K562 (cell line): ENCODE measurements at regions not wholly inside any gene's neighbourhood (a gene's known extent, or its start where the extent isn't known, plus 50 kb on each side); places are given as distances from the start of the nearest gene placed in this dataset.
A peak's percentile ranks its signal among the peaks of the same experiment; 100 is the strongest.

Experiments
- ATAC-seq: fragments of 200-7000 bp; cut with Tn5 transposase; 3 replicates; pipeline ENCODE4 v1.9.1; 2020; ENCODE audit warnings: moderate library complexity
- BruUV-seq: library from RNA; stranded (reverse); fragments of 400-500 nt; replicated peaks from 2 replicates; lab custom pipeline; 2021; lab: Mats Ljungman, UMichigan
- CTCF ChIA-PET: fragments of 300-600 bp; formaldehyde crosslinking; extraction: SDS; loops from one replicate; lab custom pipeline; 2021; ENCODE audit warnings: low intra/inter-chr PET ratio; lab: Yijun Ruan, JAX
- POLR2A ChIA-PET: fragments of 300-600, 350-650 bp; sonication (Branson Sonifier 250); formaldehyde crosslinking; extraction: SDS; loops from one replicate; lab custom pipeline; 2021; ENCODE audit warnings: antibody characterized with exemption, inconsistent platforms; lab: Yijun Ruan, JAX
- DNase-seq, 4 experiments: peaks; one replicate each; pipeline versions ENCODE4 v3.0.0 to v3.0.0-alpha.2; 2011 to 2018; ENCODE audit warnings: low spot score in 3 of 4, mixed read lengths in 3 of 4; ENCODE audit errors: extremely low read depth in 1 of 4
- FAIRE-seq: peaks from 2 replicates; lab custom pipeline; 2011; peaks lifted over from hg19 to GRCh38; lab: Jason Lieb, UNC
- H2AFZ ChIP-seq: 2 replicates; pipeline ENCODE4 v1.6.0; 2011; ENCODE audit warnings: low read depth, low read length, control low read depth, inconsistent platforms
- H3K27ac ChIP-seq: fragments of 200-600 bp; 3 replicates; pipeline ENCODE4 v1.8.0; 2011; ENCODE audit warnings: low read depth, mild to moderate bottlenecking, control low read depth, inconsistent platforms, low read length, moderate library complexity, mixed read lengths; ENCODE audit errors: extremely low read depth
- H3K27me3 ChIP-seq, 2 experiments: fragments of 300-600 bp in 1 of 2; 2 replicates in 1 of 2; 3 replicates in 1 of 2; pipeline versions ENCODE4 v1.6.0 to v1.8.0; 2011; ENCODE audit warnings: inconsistent platforms in 2 of 2, low read length in 2 of 2, mild to moderate bottlenecking in 1 of 2, mixed read lengths in 1 of 2, moderate library complexity in 1 of 2; ENCODE audit not compliant: control insufficient read depth in 2 of 2, insufficient read depth in 2 of 2
- H3K36me3 ChIP-seq: fragments of 300-600 bp; 3 replicates; pipeline ENCODE4 v1.8.0; 2011; ENCODE audit warnings: mild to moderate bottlenecking, low read length, inconsistent platforms; ENCODE audit not compliant: control insufficient read depth, insufficient read depth
- H3K4me1 ChIP-seq, 2 experiments: fragments of 200-600 bp in 1 of 2; replicated peaks in 1 of 2; 2 replicates in 1 of 2; 3 replicates in 1 of 2; pipeline versions ENCODE4 v1.5.1 to v1.8.0; 2011; ENCODE audit warnings: inconsistent platforms in 2 of 2, low read length in 2 of 2, mild to moderate bottlenecking in 1 of 2, mixed read lengths in 1 of 2, moderate library complexity in 1 of 2; ENCODE audit not compliant: control insufficient read depth in 2 of 2, insufficient read depth in 2 of 2
- H3K4me2 ChIP-seq: 2 replicates; pipeline ENCODE4 v1.6.1; 2011; ENCODE audit warnings: low read length, control low read depth, inconsistent platforms, mixed read lengths; ENCODE audit not compliant: insufficient read depth
- H3K4me3 ChIP-seq: fragments of 200-600 bp; sonication (generic), shearing (Covaris generic); 2 replicates; pipeline ENCODE4 v1.5.1; 2016; ENCODE audit warnings: control low read depth, inconsistent platforms
- H3K79me2 ChIP-seq: fragments of 200-600 bp; 3 replicates; pipeline ENCODE4 v1.8.0; 2011; ENCODE audit warnings: low read length, inconsistent platforms; ENCODE audit not compliant: control insufficient read depth, insufficient read depth
- H3K9ac ChIP-seq, 2 experiments: 2 replicates each; pipeline versions ENCODE4 v1.6.0 to v1.6.1; 2011; ENCODE audit warnings: low read depth in 2 of 2, low read length in 2 of 2, control low read depth in 1 of 2, inconsistent platforms in 1 of 2, mild to moderate bottlenecking in 1 of 2, mixed read lengths in 1 of 2; ENCODE audit not compliant: insufficient read depth in 1 of 2
- H3K9me1 ChIP-seq: one replicate; pipeline ENCODE4 v1.6.0; 2011; ENCODE audit warnings: inconsistent platforms, mild to moderate bottlenecking, low read length, moderate library complexity; ENCODE audit not compliant: control insufficient read depth, insufficient read depth
- H3K9me3 ChIP-seq: replicated peaks from 2 replicates; pipeline ENCODE4 v1.5.1; 2011; ENCODE audit warnings: low read depth, low read length, inconsistent platforms; ENCODE audit not compliant: control insufficient read depth, insufficient read depth
- H4K20me1 ChIP-seq: replicated peaks from 2 replicates; pipeline ENCODE4 v1.6.1; 2011; ENCODE audit warnings: low read length, inconsistent platforms, mixed read lengths; ENCODE audit not compliant: control insufficient read depth, insufficient read depth
- C11orf30 ChIP-seq: fragments of 450-650 bp; IDR thresholded peaks from 2 replicates; pipeline ENCODE4 v1.6.1; 2016; ENCODE audit warnings: low read depth, mild to moderate bottlenecking
- CBFB ChIP-seq: sonication (generic); formaldehyde crosslinking; IDR thresholded peaks from 2 replicates; pipeline ENCODE4 v1.4.0; 2020; ENCODE audit warnings: mild to moderate bottlenecking, missing genetic modification reagents
- MAFF ChIP-seq: IDR thresholded peaks from 2 replicates; pipeline ENCODE4 v1.6.1; 2012; ENCODE audit warnings: low read length, improper control_type of control experiment
- MAFG ChIP-seq: fragments of 450-650 bp; conservative IDR thresholded peaks from 2 replicates; pipeline ENCODE4 v1.6.1; 2016; ENCODE audit warnings: missing genetic modification characterization, missing compliant biosample characterization
- MNT ChIP-seq, 2 experiments: fragments of 450-650 bp; conservative IDR thresholded peaks; 2 replicates each; pipeline ENCODE4 v1.6.1; 2017; ENCODE audit warnings: mild to moderate bottlenecking in 2 of 2, moderate library complexity in 2 of 2
- NFIC ChIP-seq: fragments of 450-650 bp; IDR thresholded peaks from 2 replicates; pipeline ENCODE4 v1.6.1; 2017; ENCODE audit warnings: mild to moderate bottlenecking, inconsistent platforms
- PHTF2 ChIP-seq: fragments of 250-450 bp; sonication (Bioruptor Pico); IDR thresholded peaks from 2 replicates; pipeline ENCODE4 v1.5.0; 2021; ENCODE audit warnings: mild to moderate bottlenecking
- SMARCA5 ChIP-seq: fragments of 450-650 bp; IDR thresholded peaks from 2 replicates; pipeline ENCODE4 v1.6.1; 2016
- TRIM24 ChIP-seq, 2 experiments: fragments of 450-650 bp; IDR thresholded peaks; 2 replicates each; pipeline ENCODE4 v1.6.1; 2016
- ZNF316 ChIP-seq: fragments of 450-650 bp; IDR thresholded peaks from 2 replicates; pipeline ENCODE4 v1.6.1; 2016
- WGBS: fragments of 100-300 bp; shearing (Covaris generic); methylation state at CpG from one replicate; pipeline ENCODE4 v1.1.6; 2016; ENCODE audit warnings: low coverage, mixed read lengths; ENCODE audit not compliant: insufficient coverage; ENCODE audit errors: missing lambda C conversion rate; 5-methylcytosine and 5-hydroxymethylcytosine counted together
- in situ Hi-C: fragments of 300-500 bp; cut with MboI; formaldehyde crosslinking; loops from 4 replicates; pipeline ENCODE4 v1.15.0; 2018; ENCODE audit warnings: inconsistent platforms, mixed read lengths
- intact Hi-C: fragments of 100-400 bp; cut with micrococcal nuclease; formaldehyde crosslinking; loops from 2 replicates; pipeline ENCODE4 v1.14.2; 2022

DNA sequence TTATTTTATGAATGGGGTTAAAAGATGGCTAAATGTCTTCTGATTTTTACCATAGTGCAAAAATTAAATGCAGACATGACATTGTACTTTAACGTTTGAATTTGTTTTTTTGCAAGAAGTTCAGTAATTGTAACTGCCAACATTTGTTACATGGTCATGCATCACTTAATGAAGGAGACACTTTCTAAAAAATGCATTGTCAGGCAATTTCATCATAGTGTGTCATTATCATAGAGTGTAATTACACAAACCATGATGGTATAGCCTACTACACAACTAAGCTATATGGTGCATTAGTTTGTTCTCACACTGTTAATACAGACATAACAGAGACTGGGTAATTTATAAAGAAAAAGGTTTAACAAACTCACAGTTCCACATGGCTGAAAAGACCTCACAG is 50.0 kb upstream of the NAA35 start:
- TF ChIP-seq TRIM24 (IDR thresholded peaks at IDR 0.05) (peak in 1 of 2 experiments; percentile 42; a peak in 1 of 4 replicates), NFIC (no peak), C11orf30 (peak; percentile 53; the same call in 1 of the 2 replicates), CBFB (CRISPR knock-in tag) (no peak), MAFF (0 out of 2 replicates have a peak, but pooled peaks have one; percentile 23), SMARCA5 (no peak), ZNF316 (peak; percentile 73), PHTF2 (CRISPR knock-in tag) (no peak), MAFG (0 out of 2 replicates have a peak, but pooled peaks have one; percentile 5), MNT (conservative IDR thresholded peaks at IDR 0.05) (no peak)
- Histone ChIP-seq H3K9me1 (no peaks in the 10 kb centered on the region), H3K27me3 (no peaks in the 10 kb centered on the region), H3K9ac (no peak overlapping the region), H3K79me2 (no peaks in the 10 kb centered on the region), H3K4me3 (no peak overlapping the region), H3K4me1 (no peaks in the 10 kb centered on the region), H3K4me2 (no peak overlapping the region), H3K36me3 (no peaks in the 10 kb centered on the region), H3K9me3 (no peaks in the 10 kb centered on the region), H4K20me1 (no peaks in the 10 kb centered on the region), H3K27ac (no peak overlapping the region), H2AFZ (no peak overlapping the region)
- FAIRE-seq (no peak), DNase-seq (no peak), ATAC-seq (no peak)
- in situ Hi-C loops (no loop called here), intact Hi-C loops (no loop called here)
- no TSS peak for BruUV-seq
- ChIA-PET CTCF (no interaction called here), POLR2A (no interaction called here)
- 0% methylated on average over 1 of the region's 1 CpG for WGBS
